HEK293 (cell line): ENCODE measurements at regions not wholly inside any gene's neighbourhood (a gene's known extent, or its start where the extent isn't known, plus 50 kb on each side); places are given as distances from the start of the nearest gene placed in this dataset.

Source experiments
- ZBTB48 ChIP-seq: fragments of 450-650 bp; formaldehyde crosslinking; IDR thresholded peaks from 2 replicates; pipeline ENCODE4 v1.5.1; 2016; ENCODE audit warnings: missing biosample characterization, missing genetic modification characterization
- ZNF184 ChIP-seq: fragments of 450-650 bp; IDR thresholded peaks from 2 replicates; pipeline ENCODE4 v1.5.1; 2018; ENCODE audit warnings: missing biosample characterization, mild to moderate bottlenecking, missing genetic modification characterization
- ZNF24 ChIP-seq: fragments of 450-650 bp; formaldehyde crosslinking; IDR thresholded peaks from 2 replicates; pipeline ENCODE4 v1.5.1; 2016; ENCODE audit warnings: missing biosample characterization, missing genetic modification characterization
- ZNF350 ChIP-seq: fragments of 450-650 bp; formaldehyde crosslinking; IDR thresholded peaks from 2 replicates; pipeline ENCODE4 v1.5.0; 2017; ENCODE audit warnings: missing biosample characterization, mild to moderate bottlenecking, missing genetic modification characterization
- ZNF530 ChIP-seq: fragments of 450-650 bp; formaldehyde crosslinking; IDR thresholded peaks from 2 replicates; pipeline ENCODE4 v1.5.1; 2016; ENCODE audit warnings: low read depth, missing biosample characterization, missing genetic modification characterization
- ZNF571 ChIP-seq: fragments of 450-650 bp; formaldehyde crosslinking; IDR thresholded peaks from 2 replicates; pipeline ENCODE4 v1.5.0; 2017; ENCODE audit warnings: missing biosample characterization, missing genetic modification characterization
- TF ChIP-seq, protein P1 (sequence below): fragments of 450-650 bp; formaldehyde crosslinking; IDR thresholded peaks from 2 replicates; pipeline ENCODE4 v1.5.1; 2016; ENCODE audit warnings: missing biosample characterization, missing genetic modification characterization
- TF ChIP-seq, protein P2 (sequence below): fragments of 450-650 bp; formaldehyde crosslinking; optimal IDR thresholded peaks from 2 replicates; pipeline ENCODE3; 2016; ENCODE audit warnings: missing biosample characterization, mild to moderate bottlenecking, missing genetic modification characterization
- TF ChIP-seq, protein P3 (sequence below): fragments of 450-650 bp; formaldehyde crosslinking; IDR thresholded peaks from 2 replicates; pipeline ENCODE4 v1.5.1; 2016; ENCODE audit warnings: missing biosample characterization, missing genetic modification characterization, low read depth
- TF ChIP-seq, protein P4 (sequence below): fragments of 450-650 bp; formaldehyde crosslinking; IDR thresholded peaks from 2 replicates; pipeline ENCODE4 v1.5.1; 2016; ENCODE audit warnings: missing biosample characterization, missing genetic modification characterization
- TF ChIP-seq, protein P5 (sequence below): fragments of 450-650 bp; formaldehyde crosslinking; IDR thresholded peaks from 2 replicates; pipeline ENCODE4 v1.5.1; 2016; ENCODE audit warnings: missing biosample characterization, missing genetic modification characterization, low read depth
- TF ChIP-seq, protein P6 (sequence below): fragments of 450-650 bp; formaldehyde crosslinking; IDR thresholded peaks from 2 replicates; pipeline ENCODE4 v1.5.1; 2016; ENCODE audit warnings: missing biosample characterization, missing genetic modification characterization

DNA sequence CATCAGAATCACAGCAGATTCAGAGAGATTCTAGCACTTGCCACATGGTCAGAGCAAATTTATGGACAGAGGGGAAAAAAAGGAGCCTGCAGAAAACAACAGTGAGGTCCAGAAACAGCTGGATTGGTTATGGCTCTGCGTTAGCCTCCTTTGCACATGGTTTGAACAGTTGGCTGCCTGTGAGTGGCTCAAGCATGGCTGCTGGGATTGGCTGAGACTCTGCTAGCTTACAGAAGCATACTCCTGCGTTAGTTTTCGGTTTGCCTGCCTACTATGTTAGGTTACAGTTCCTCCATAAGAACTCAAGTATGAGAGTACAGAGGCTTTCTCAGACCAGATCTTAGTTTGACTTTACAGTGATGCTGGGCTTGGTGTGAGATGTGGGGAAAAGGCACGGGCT lies 80.7 kb upstream of the WDR11 start:
- TF ChIP-seq, protein P1, sequence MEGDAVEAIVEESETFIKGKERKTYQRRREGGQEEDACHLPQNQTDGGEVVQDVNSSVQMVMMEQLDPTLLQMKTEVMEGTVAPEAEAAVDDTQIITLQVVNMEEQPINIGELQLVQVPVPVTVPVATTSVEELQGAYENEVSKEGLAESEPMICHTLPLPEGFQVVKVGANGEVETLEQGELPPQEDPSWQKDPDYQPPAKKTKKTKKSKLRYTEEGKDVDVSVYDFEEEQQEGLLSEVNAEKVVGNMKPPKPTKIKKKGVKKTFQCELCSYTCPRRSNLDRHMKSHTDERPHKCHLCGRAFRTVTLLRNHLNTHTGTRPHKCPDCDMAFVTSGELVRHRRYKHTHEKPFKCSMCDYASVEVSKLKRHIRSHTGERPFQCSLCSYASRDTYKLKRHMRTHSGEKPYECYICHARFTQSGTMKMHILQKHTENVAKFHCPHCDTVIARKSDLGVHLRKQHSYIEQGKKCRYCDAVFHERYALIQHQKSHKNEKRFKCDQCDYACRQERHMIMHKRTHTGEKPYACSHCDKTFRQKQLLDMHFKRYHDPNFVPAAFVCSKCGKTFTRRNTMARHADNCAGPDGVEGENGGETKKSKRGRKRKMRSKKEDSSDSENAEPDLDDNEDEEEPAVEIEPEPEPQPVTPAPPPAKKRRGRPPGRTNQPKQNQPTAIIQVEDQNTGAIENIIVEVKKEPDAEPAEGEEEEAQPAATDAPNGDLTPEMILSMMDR = no peak
- TF ChIP-seq, protein P2, sequence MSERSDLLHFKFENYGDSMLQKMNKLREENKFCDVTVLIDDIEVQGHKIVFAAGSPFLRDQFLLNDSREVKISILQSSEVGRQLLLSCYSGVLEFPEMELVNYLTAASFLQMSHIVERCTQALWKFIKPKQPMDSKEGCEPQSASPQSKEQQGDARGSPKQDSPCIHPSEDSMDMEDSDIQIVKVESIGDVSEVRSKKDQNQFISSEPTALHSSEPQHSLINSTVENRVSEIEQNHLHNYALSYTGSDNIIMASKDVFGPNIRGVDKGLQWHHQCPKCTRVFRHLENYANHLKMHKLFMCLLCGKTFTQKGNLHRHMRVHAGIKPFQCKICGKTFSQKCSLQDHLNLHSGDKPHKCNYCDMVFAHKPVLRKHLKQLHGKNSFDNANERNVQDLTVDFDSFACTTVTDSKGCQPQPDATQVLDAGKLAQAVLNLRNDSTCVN = no peak
- TF ChIP-seq, protein P3, sequence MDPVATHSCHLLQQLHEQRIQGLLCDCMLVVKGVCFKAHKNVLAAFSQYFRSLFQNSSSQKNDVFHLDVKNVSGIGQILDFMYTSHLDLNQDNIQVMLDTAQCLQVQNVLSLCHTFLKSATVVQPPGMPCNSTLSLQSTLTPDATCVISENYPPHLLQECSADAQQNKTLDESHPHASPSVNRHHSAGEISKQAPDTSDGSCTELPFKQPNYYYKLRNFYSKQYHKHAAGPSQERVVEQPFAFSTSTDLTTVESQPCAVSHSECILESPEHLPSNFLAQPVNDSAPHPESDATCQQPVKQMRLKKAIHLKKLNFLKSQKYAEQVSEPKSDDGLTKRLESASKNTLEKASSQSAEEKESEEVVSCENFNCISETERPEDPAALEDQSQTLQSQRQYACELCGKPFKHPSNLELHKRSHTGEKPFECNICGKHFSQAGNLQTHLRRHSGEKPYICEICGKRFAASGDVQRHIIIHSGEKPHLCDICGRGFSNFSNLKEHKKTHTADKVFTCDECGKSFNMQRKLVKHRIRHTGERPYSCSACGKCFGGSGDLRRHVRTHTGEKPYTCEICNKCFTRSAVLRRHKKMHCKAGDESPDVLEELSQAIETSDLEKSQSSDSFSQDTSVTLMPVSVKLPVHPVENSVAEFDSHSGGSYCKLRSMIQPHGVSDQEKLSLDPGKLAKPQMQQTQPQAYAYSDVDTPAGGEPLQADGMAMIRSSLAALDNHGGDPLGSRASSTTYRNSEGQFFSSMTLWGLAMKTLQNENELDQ (tag by site-specific recombination) = no peak
- TF ChIP-seq ZNF184 = no peak
- no peak for TF ChIP-seq ZNF350 (tag by site-specific recombination)
- TF ChIP-seq, protein P4, sequence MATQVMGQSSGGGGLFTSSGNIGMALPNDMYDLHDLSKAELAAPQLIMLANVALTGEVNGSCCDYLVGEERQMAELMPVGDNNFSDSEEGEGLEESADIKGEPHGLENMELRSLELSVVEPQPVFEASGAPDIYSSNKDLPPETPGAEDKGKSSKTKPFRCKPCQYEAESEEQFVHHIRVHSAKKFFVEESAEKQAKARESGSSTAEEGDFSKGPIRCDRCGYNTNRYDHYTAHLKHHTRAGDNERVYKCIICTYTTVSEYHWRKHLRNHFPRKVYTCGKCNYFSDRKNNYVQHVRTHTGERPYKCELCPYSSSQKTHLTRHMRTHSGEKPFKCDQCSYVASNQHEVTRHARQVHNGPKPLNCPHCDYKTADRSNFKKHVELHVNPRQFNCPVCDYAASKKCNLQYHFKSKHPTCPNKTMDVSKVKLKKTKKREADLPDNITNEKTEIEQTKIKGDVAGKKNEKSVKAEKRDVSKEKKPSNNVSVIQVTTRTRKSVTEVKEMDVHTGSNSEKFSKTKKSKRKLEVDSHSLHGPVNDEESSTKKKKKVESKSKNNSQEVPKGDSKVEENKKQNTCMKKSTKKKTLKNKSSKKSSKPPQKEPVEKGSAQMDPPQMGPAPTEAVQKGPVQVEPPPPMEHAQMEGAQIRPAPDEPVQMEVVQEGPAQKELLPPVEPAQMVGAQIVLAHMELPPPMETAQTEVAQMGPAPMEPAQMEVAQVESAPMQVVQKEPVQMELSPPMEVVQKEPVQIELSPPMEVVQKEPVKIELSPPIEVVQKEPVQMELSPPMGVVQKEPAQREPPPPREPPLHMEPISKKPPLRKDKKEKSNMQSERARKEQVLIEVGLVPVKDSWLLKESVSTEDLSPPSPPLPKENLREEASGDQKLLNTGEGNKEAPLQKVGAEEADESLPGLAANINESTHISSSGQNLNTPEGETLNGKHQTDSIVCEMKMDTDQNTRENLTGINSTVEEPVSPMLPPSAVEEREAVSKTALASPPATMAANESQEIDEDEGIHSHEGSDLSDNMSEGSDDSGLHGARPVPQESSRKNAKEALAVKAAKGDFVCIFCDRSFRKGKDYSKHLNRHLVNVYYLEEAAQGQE (tag by site-specific recombination) = no peak
- TF ChIP-seq ZNF530 (tag by site-specific recombination) = no peak
- no peak for TF ChIP-seq ZNF571 (tag by site-specific recombination)
- TF ChIP-seq, protein P5, sequence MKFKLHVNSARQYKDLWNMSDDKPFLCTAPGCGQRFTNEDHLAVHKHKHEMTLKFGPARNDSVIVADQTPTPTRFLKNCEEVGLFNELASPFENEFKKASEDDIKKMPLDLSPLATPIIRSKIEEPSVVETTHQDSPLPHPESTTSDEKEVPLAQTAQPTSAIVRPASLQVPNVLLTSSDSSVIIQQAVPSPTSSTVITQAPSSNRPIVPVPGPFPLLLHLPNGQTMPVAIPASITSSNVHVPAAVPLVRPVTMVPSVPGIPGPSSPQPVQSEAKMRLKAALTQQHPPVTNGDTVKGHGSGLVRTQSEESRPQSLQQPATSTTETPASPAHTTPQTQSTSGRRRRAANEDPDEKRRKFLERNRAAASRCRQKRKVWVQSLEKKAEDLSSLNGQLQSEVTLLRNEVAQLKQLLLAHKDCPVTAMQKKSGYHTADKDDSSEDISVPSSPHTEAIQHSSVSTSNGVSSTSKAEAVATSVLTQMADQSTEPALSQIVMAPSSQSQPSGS (tag by site-specific recombination) = no peak
- no peak for TF ChIP-seq ZNF24
- TF ChIP-seq ZBTB48 (tag by site-specific recombination) = no peak
- TF ChIP-seq, protein P6, sequence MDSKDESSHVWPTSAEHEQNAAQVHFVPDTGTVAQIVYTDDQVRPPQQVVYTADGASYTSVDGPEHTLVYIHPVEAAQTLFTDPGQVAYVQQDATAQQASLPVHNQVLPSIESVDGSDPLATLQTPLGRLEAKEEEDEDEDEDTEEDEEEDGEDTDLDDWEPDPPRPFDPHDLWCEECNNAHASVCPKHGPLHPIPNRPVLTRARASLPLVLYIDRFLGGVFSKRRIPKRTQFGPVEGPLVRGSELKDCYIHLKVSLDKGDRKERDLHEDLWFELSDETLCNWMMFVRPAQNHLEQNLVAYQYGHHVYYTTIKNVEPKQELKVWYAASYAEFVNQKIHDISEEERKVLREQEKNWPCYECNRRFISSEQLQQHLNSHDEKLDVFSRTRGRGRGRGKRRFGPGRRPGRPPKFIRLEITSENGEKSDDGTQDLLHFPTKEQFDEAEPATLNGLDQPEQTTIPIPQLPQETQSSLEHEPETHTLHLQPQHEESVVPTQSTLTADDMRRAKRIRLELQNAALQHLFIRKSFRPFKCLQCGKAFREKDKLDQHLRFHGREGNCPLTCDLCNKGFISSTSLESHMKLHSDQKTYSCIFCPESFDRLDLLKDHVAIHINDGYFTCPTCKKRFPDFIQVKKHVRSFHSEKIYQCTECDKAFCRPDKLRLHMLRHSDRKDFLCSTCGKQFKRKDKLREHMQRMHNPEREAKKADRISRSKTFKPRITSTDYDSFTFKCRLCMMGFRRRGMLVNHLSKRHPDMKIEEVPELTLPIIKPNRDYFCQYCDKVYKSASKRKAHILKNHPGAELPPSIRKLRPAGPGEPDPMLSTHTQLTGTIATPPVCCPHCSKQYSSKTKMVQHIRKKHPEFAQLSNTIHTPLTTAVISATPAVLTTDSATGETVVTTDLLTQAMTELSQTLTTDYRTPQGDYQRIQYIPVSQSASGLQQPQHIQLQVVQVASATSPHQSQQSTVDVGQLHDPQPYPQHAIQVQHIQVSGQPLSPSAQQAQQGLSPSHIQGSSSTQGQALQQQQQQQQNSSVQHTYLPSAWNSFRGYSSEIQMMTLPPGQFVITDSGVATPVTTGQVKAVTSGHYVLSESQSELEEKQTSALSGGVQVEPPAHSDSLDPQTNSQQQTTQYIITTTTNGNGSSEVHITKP = no peak
